Upper lobe of left lung (tissue), 6 donors: ENCODE measurements at regions not wholly inside any gene's neighbourhood (a gene's known extent, or its start where the extent isn't known, plus 50 kb on each side); places are given as distances from the start of the nearest gene placed in this dataset.
"Not testable (repeated sequence)": the region's sequence is repeated elsewhere in the genome, so short reads cannot be mapped to it uniquely, and the experiment has no call there.

Experiments
- ATAC-seq, 2 donors: fragments of 200-7000 bp; cut with Tn5 transposase; one replicate each; pipeline ENCODE4 v1.9.1; 2022; ENCODE audit warnings: mild to moderate bottlenecking in 2 of 2, moderate library complexity in 2 of 2; ENCODE audit not compliant: low FRiP score in 2 of 2
- DNase-seq, 2 donors: peaks; one replicate each; pipeline ENCODE4 v3.0.0-alpha.2; 2019 to 2020
- H3K27ac ChIP-seq, 4 donors: fragments of 200-600 bp; sonication (generic); one replicate each; pipeline ENCODE4 v1.5.1; 2016 to 2019
- H3K27me3 ChIP-seq, 4 donors: fragments of 200-600 bp; sonication (generic); one replicate each; pipeline ENCODE4 v1.5.1; 2017 to 2019
- H3K36me3 ChIP-seq, 4 donors: fragments of 200-600 bp; sonication (generic); one replicate each; pipeline ENCODE4 v1.5.1; 2016 to 2019
- H3K4me1 ChIP-seq, 4 donors: fragments of 200-600 bp; sonication (generic); one replicate each; pipeline ENCODE4 v1.5.1; 2018 to 2019
- H3K4me3 ChIP-seq, 4 donors: fragments of 200-600 bp; sonication (generic); one replicate each; pipeline ENCODE4 v1.5.1; 2017 to 2019; ENCODE audit warnings: mild to moderate bottlenecking in 2 of 4, moderate library complexity in 1 of 4
- H3K9me3 ChIP-seq, 4 donors: fragments of 200-600 bp; sonication (generic); one replicate each; pipeline ENCODE4 v1.5.1; 2018 to 2019
- CTCF ChIP-seq, 6 experiments: fragments of 450-650 bp in 4 of 6; fragments of 200-600 bp in 2 of 6; sonication (generic) in 2 of 6; IDR thresholded peaks; one replicate each; pipeline ENCODE4 v1.5.1; 2016 to 2019; ENCODE audit warnings: antibody characterized with exemption in 6 of 6
- EP300 ChIP-seq, 4 donors: sonication (generic); formaldehyde crosslinking; IDR thresholded peaks; one replicate each; pipeline ENCODE4 v1.5.1; 2017; ENCODE audit warnings: antibody characterized with exemption in 4 of 4, control low read depth in 2 of 4
- POLR2A ChIP-seq, 4 donors: fragments of 450-650 bp; IDR thresholded peaks; one replicate each; pipeline ENCODE4 v1.5.1; 2016 to 2017; ENCODE audit warnings: antibody characterized with exemption in 4 of 4, mild to moderate bottlenecking in 2 of 4
- POLR2AphosphoS5 ChIP-seq, 2 donors: sonication (generic); formaldehyde crosslinking; IDR thresholded peaks; one replicate each; pipeline ENCODE4 v1.5.1; 2017; ENCODE audit warnings: antibody characterized with exemption in 2 of 2
- WGBS, 2 donors: methylation state at CpG; one replicate each; pipeline ENCODE4 v1.1.5; 2017 to 2018; 5-methylcytosine and 5-hydroxymethylcytosine counted together
- donor health status: DM: no; HTN: no; CAD: no; lungs with moderate emphysema.
- donor health status: DM: no; HTN: yes; CAD: no; lungs with severe emphysema.

GRCh38 chr5:39696672-39697398 is 272.1 kb upstream of the DAB2 start:
- no peaks in the 10 kb centered on the region for H3K27me3 ChIP-seq
- no peaks in the 10 kb centered on the region for H3K9me3 ChIP-seq
- no peak overlapping the region for H3K27ac ChIP-seq
- DNase-seq (no peak), ATAC-seq (no peak)
- no peaks in the 10 kb centered on the region for H3K36me3 ChIP-seq
- no peak for TF ChIP-seq POLR2A (IDR thresholded peaks at IDR 0.05)
- no peak for TF ChIP-seq POLR2AphosphoS5 (IDR thresholded peaks at IDR 0.05)
- no peak for TF ChIP-seq EP300 (IDR thresholded peaks at IDR 0.05)
- TF ChIP-seq CTCF (IDR thresholded peaks at IDR 0.05): no peak
- no peak overlapping the region for H3K4me3 ChIP-seq
- 35 to 38% methylated on average over 1 of the region's 1 CpG for WGBS, 2 donors
- no peaks in the 10 kb centered on the region for H3K4me1 ChIP-seq

- ATAC-seq: no peak
These were observed 267.2 kb upstream of the DAB2 start for GRCh38 chr5:39691993-39692392.

GRCh38 chr5:39691136-39691535 is 266.4 kb upstream of the DAB2 start:
- peaks cover 0 to 8% (median 3%) of the 10 kb centered on the region in 4 donors for H3K9me3 ChIP-seq
- H3K27me3 ChIP-seq: no peaks in the 10 kb centered on the region
- no peak for DNase-seq
- H3K36me3 ChIP-seq: no peaks in the 10 kb centered on the region
- H3K4me1 ChIP-seq: no peaks in the 10 kb centered on the region
- no peak overlapping the region for H3K27ac ChIP-seq
- no peak overlapping the region for H3K4me3 ChIP-seq
- ATAC-seq: no peak
- 74 to 83% methylated on average over 1 of the region's 1 CpG for WGBS, 2 donors
- no peak for TF ChIP-seq CTCF (IDR thresholded peaks at IDR 0.05)
- TF ChIP-seq POLR2A (IDR thresholded peaks at IDR 0.05): no peak
- no peak for TF ChIP-seq POLR2AphosphoS5 (IDR thresholded peaks at IDR 0.05)
- no peak for TF ChIP-seq EP300 (IDR thresholded peaks at IDR 0.05)

More at GRCh38 chr5:39691993-39692392, 267.2 kb upstream of the DAB2 start:
- Histone ChIP-seq H3K27ac (no peak overlapping the region), H3K4me3 (no peak overlapping the region), H3K27me3 (no peaks in the 10 kb centered on the region), H3K9me3 (peaks cover 0 to 8% (median 3%) of the 10 kb centered on the region in 4 donors), H3K36me3 (no peaks in the 10 kb centered on the region), H3K4me1 (no peaks in the 10 kb centered on the region)
- WGBS, 2 donors: 50 to 96% methylated on average over 2 of the region's 2 CpGs
- TF ChIP-seq POLR2AphosphoS5 (IDR thresholded peaks at IDR 0.05) (no peak), CTCF (IDR thresholded peaks at IDR 0.05) (no peak), POLR2A (IDR thresholded peaks at IDR 0.05) (no peak), EP300 (IDR thresholded peaks at IDR 0.05) (no peak)
- no peak for DNase-seq

- Histone ChIP-seq H3K4me1 (no peaks in the 10 kb centered on the region), H3K27me3 (no peaks in the 10 kb centered on the region), H3K4me3 (no peak overlapping the region), H3K36me3 (no peaks in the 10 kb centered on the region), H3K9me3 (peaks cover 0 to 8% (median 3%) of the 10 kb centered on the region in 4 donors), H3K27ac (no peak overlapping the region)
- DNase-seq: no peak
- ATAC-seq: no peak
- TF ChIP-seq EP300 (IDR thresholded peaks at IDR 0.05) (no peak), POLR2AphosphoS5 (IDR thresholded peaks at IDR 0.05) (no peak), POLR2A (IDR thresholded peaks at IDR 0.05) (no peak), CTCF (IDR thresholded peaks at IDR 0.05) (no peak)
These were observed 265.1 kb upstream of the DAB2 start for GRCh38 chr5:39689919-39690318.

GRCh38 chr5:39687924-39688323 is 263.1 kb upstream of the DAB2 start:
- DNase-seq, H3K9me3 ChIP-seq, H3K36me3 ChIP-seq, H3K4me3 ChIP-seq, ATAC-seq, H3K27me3 ChIP-seq, H3K4me1 ChIP-seq, H3K27ac ChIP-seq: not testable (repeated sequence)
- 88 to 96% methylated on average over 3 to 8 of the region's 8 CpGs for WGBS, 2 donors
